OCI-LY7 (cell line): ENCODE measurements at regions not wholly inside any gene's neighbourhood (a gene's known extent, or its start where the extent isn't known, plus 50 kb on each side); places are given as distances from the start of the nearest gene placed in this dataset.
"Not testable (repeated sequence)": the region's sequence is repeated elsewhere in the genome, so short reads cannot be mapped to it uniquely, and the experiment has no call there.

Experiments used
- BruUV-seq: library from RNA; stranded (reverse); fragments of 400-500 nt; replicated peaks from 2 replicates; lab custom pipeline; 2021; lab: Mats Ljungman, UMichigan
- CTCF ChIA-PET: fragments of 300-600 bp; sonication (Branson Sonifier 250); formaldehyde crosslinking; loops from one replicate; lab custom pipeline; 2022; ENCODE audit warnings: antibody characterized with exemption; ENCODE audit not compliant: unreplicated experiment; lab: Charles Lee
- POLR2A ChIA-PET: fragments of 300-600 bp; sonication (Branson Sonifier 250); formaldehyde crosslinking; loops from one replicate; lab custom pipeline; 2022; ENCODE audit warnings: antibody characterized with exemption; lab: Charles Lee
- DNase-seq: peaks from one replicate; pipeline ENCODE4 v3.0.0-alpha.2; 2015; ENCODE audit warnings: low spot score
- H2AFZ ChIP-seq: fragments of 200-600 bp; sonication (generic), shearing (Covaris generic); 2 replicates; pipeline ENCODE4 v1.6.1; 2014; ENCODE audit warnings: mild to moderate bottlenecking, antibody characterized with exemption, low read length, moderate library complexity
- H3K27ac ChIP-seq: fragments of 200-600 bp; sonication (generic); 2 replicates; pipeline ENCODE4 v1.5.1; 2014; ENCODE audit warnings: mixed run types, low read depth, mild to moderate bottlenecking, moderate library complexity, low read length, inconsistent platforms; ENCODE audit not compliant: poor library complexity, severe bottlenecking
- H3K36me3 ChIP-seq: fragments of 200-600 bp; sonication (generic); 2 replicates; pipeline ENCODE4 v1.6.1; 2014; ENCODE audit warnings: mild to moderate bottlenecking, antibody characterized with exemption, low read length, moderate library complexity, mixed read lengths; ENCODE audit not compliant: insufficient read depth
- H3K4me1 ChIP-seq: fragments of 200-600 bp; sonication (generic); 2 replicates; pipeline ENCODE4 v1.5.1; 2014; ENCODE audit warnings: mild to moderate bottlenecking, low read length; ENCODE audit not compliant: insufficient read depth, poor library complexity, severe bottlenecking
- H3K4me2 ChIP-seq: fragments of 200-600 bp; sonication (generic); 2 replicates; pipeline ENCODE4 v1.6.1; 2014; ENCODE audit warnings: mild to moderate bottlenecking, low read length
- H3K4me3 ChIP-seq: fragments of 200-600 bp; sonication (generic); 2 replicates; pipeline ENCODE4 v1.5.1; 2014; ENCODE audit warnings: mild to moderate bottlenecking, low read depth, low read length; ENCODE audit not compliant: poor library complexity, severe bottlenecking
- H3K79me2 ChIP-seq: fragments of 200-600 bp; sonication (generic); 2 replicates; pipeline ENCODE4 v1.6.1; 2016; ENCODE audit warnings: low read depth, mild to moderate bottlenecking, low read length, moderate library complexity, mixed read lengths; ENCODE audit not compliant: insufficient read depth
- H3K9me2 ChIP-seq: fragments of 200-600 bp; sonication (generic); 2 replicates; pipeline ENCODE4 v1.6.1; 2016; ENCODE audit warnings: mild to moderate bottlenecking, low read length, mixed read lengths; ENCODE audit not compliant: insufficient read depth
- H3K9me3 ChIP-seq: fragments of 200-600 bp; sonication (generic); 2 replicates; pipeline ENCODE4 v1.6.1; 2014; ENCODE audit warnings: mild to moderate bottlenecking, mixed run types, low read length, mixed read lengths
- H4K20me1 ChIP-seq: fragments of 200-600 bp; sonication (generic); 2 replicates; pipeline ENCODE4 v1.6.1; 2014; ENCODE audit warnings: mild to moderate bottlenecking, antibody characterized with exemption, low read length, moderate library complexity, mixed read lengths; ENCODE audit not compliant: insufficient read depth
- EZH2phosphoT487 ChIP-seq: fragments of 200-600 bp; sonication (generic); IDR thresholded peaks from 2 replicates; pipeline ENCODE4 v1.6.1; 2018; ENCODE audit warnings: low read depth, borderline replicate concordance, mild to moderate bottlenecking, mixed run types, antibody characterized with exemption, low read length, moderate library complexity, mixed read lengths
- intact Hi-C: fragments of 100-400 bp; cut with micrococcal nuclease; formaldehyde crosslinking; loops from one replicate; pipeline ENCODE4 v1.10.0; 2022; ENCODE audit not compliant: unreplicated experiment
- TF ChIP-seq, protein P1 (sequence below): fragments of 200-600 bp; sonication (generic); conservative IDR thresholded peaks from 2 replicates; pipeline ENCODE4 v1.5.1; 2014; ENCODE audit warnings: mild to moderate bottlenecking, antibody characterized with exemption, low read length, moderate library complexity, mixed read lengths

DNA sequence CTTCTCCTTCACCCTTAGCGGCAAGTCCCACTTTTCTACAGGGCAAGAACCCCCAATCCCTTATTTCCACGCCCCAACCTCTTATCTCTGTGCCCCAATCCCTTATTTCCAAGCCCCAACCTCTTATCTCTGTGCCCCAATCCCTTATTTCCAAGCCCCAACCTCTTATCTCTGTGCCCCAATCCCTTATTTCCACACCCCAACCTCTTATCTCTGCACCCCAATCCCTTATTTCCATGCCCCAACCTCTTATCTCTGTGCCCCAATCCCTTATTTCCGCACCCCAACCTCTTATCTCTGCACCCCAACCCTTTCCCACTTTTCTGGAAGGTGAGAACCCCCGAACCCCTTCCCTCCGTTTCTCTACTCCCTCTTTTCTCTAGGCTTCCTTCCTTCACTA lies 116.1 kb upstream of the GJE1 start:
- CTCF ChIA-PET, BruUV-seq, H3K27ac ChIP-seq, H3K4me2 ChIP-seq, H2AFZ ChIP-seq, H3K4me3 ChIP-seq, DNase-seq, H3K9me3 ChIP-seq, H3K9me2 ChIP-seq, intact Hi-C loops, H3K36me3 ChIP-seq, H3K79me2 ChIP-seq, POLR2A ChIA-PET, H4K20me1 ChIP-seq, H3K4me1 ChIP-seq: not testable (repeated sequence)

DNA sequence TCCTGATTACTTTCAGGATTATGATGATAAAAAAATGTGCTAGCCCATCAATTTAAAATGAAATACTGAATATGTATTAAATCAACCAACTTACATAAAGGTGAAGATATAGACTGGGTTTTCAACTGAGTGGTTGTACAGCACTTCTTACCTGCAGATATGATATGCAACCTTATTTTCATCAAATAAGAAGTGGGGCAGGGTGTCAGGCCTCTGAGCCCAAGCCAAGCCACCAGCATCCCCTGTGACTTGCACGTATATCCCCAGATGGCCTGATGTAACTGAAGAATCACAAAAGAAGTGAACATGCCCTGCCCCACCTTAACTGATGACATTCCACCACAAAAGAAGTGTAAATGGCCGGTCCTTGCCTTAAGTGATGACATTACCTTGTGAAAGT lies 117.3 kb upstream of the GJE1 start:
- DNase-seq, H3K4me2 ChIP-seq, intact Hi-C loops, BruUV-seq, H3K4me1 ChIP-seq, CTCF ChIA-PET, H3K9me3 ChIP-seq, H3K27ac ChIP-seq, H2AFZ ChIP-seq, H3K4me3 ChIP-seq, POLR2A ChIA-PET, H3K36me3 ChIP-seq, H3K9me2 ChIP-seq, H3K79me2 ChIP-seq, H4K20me1 ChIP-seq: not testable (repeated sequence)

DNA sequence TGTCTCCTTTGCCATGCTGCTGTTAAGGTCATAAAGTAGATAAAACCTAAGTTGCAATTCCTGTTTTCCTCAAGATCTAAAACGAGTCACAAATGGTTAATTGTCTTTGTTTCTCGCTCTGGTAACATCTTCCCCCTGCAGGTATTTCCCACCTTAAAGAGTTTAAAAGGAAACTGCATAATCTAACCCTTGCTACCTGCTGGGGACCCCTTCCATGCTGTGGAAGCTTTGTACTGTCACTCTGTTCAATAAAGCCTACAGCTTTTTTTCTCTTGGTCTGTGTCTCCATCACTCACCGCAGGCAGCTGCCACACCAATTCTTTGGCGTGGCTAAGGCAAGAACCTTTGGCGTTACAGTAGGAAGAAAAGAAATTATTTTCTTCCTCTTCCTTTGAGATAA lies 117.7 kb upstream of the GJE1 start:
- Histone ChIP-seq H4K20me1 (no peaks in the 10 kb centered on the region), H3K36me3 (no peaks in the 10 kb centered on the region), H2AFZ (no peak overlapping the region), H3K9me3 (no peaks in the 10 kb centered on the region), H3K4me3 (no peak overlapping the region), H3K27ac (no peak overlapping the region), H3K4me2 (no peak overlapping the region), H3K79me2 (no peaks in the 10 kb centered on the region), H3K9me2 (no peaks in the 10 kb centered on the region), H3K4me1 (no peaks in the 10 kb centered on the region)
- CTCF ChIA-PET = no interaction called here
- no TSS peak for BruUV-seq
- intact Hi-C loops = no loop called here
- no peak for TF ChIP-seq EZH2phosphoT487
- TF ChIP-seq, protein P1, sequence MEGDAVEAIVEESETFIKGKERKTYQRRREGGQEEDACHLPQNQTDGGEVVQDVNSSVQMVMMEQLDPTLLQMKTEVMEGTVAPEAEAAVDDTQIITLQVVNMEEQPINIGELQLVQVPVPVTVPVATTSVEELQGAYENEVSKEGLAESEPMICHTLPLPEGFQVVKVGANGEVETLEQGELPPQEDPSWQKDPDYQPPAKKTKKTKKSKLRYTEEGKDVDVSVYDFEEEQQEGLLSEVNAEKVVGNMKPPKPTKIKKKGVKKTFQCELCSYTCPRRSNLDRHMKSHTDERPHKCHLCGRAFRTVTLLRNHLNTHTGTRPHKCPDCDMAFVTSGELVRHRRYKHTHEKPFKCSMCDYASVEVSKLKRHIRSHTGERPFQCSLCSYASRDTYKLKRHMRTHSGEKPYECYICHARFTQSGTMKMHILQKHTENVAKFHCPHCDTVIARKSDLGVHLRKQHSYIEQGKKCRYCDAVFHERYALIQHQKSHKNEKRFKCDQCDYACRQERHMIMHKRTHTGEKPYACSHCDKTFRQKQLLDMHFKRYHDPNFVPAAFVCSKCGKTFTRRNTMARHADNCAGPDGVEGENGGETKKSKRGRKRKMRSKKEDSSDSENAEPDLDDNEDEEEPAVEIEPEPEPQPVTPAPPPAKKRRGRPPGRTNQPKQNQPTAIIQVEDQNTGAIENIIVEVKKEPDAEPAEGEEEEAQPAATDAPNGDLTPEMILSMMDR = no peak
- POLR2A ChIA-PET = no interaction called here
- no peak for DNase-seq

DNA sequence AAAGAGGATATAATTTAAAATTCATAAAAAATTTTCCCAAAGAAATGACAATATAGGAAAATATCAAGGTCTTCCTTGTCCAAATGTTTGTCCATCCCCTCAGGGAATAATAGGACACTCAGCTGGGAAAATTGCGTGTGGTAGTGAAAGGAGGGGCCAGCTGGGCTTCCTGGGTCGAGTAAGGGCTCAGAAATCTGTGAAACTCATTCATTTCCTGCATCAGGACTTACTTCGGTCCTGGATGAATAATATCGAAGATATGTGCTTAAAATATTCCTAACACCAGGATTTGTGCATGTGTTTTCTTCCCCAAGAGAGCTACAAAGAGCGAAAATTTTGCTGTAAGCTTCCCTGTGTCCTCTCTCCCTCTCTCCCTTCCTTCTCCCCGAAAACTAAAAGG lies 118.2 kb upstream of the GJE1 start:
- Histone ChIP-seq H2AFZ (no peak overlapping the region), H3K27ac (no peak overlapping the region), H3K4me1 (no peaks in the 10 kb centered on the region), H3K4me2 (no peak overlapping the region), H3K4me3 (no peak overlapping the region), H3K9me3 (no peaks in the 10 kb centered on the region), H3K9me2 (no peaks in the 10 kb centered on the region), H4K20me1 (no peaks in the 10 kb centered on the region), H3K36me3 (no peaks in the 10 kb centered on the region), H3K79me2 (no peaks in the 10 kb centered on the region)
- no TSS peak for BruUV-seq
- TF ChIP-seq EZH2phosphoT487 = no peak
- TF ChIP-seq, protein P1 = no peak
- ChIA-PET CTCF (no interaction called here), POLR2A (no interaction called here)
- intact Hi-C loops = no loop called here
- DNase-seq = no peak
